Cardiac muscle cell (in vitro differentiated cells and primary cell): ENCODE measurements at regions not wholly inside any gene's neighbourhood (a gene's known extent, or its start where the extent isn't known, plus 50 kb on each side); places are given as distances from the start of the nearest gene placed in this dataset.

Source experiments
- DNase-seq, 2 donors: peaks; one replicate each; pipeline versions ENCODE4 v3.0.0 to v3.0.0-alpha.2; 2010 to 2017; ENCODE audit warnings: low read depth in 1 of 2, low spot score in 1 of 2
- H3K27ac ChIP-seq: fragments of 200-600 bp; sonication (generic); 2 replicates; pipeline ENCODE4 v1.5.1; 2016
- H3K27me3 ChIP-seq: fragments of 200-600 bp; sonication (generic); 2 replicates; pipeline ENCODE4 v1.6.0; 2016; ENCODE audit warnings: control low read depth
- H3K36me3 ChIP-seq: fragments of 200-600 bp; sonication (generic); 2 replicates; pipeline ENCODE4 v1.5.1; 2016; ENCODE audit warnings: control low read depth
- H3K4me1 ChIP-seq: fragments of 200-600 bp; sonication (generic); 2 replicates; pipeline ENCODE4 v1.8.1; 2017; ENCODE audit warnings: low read depth, mild to moderate bottlenecking, mixed run types
- H3K4me3 ChIP-seq: fragments of 200-600 bp; sonication (generic); 2 replicates; pipeline ENCODE4 v1.5.1; 2016; ENCODE audit warnings: mild to moderate bottlenecking
- H3K9me3 ChIP-seq: fragments of 200-600 bp; sonication (generic); 2 replicates; pipeline ENCODE4 v1.5.1; 2017; ENCODE audit warnings: low read depth, mild to moderate bottlenecking, control low read depth
- CTCF ChIP-seq: IDR thresholded peaks from 2 replicates; pipeline ENCODE4 v1.5.1; 2012; ENCODE audit warnings: low read depth, mild to moderate bottlenecking, low read length

DNA sequence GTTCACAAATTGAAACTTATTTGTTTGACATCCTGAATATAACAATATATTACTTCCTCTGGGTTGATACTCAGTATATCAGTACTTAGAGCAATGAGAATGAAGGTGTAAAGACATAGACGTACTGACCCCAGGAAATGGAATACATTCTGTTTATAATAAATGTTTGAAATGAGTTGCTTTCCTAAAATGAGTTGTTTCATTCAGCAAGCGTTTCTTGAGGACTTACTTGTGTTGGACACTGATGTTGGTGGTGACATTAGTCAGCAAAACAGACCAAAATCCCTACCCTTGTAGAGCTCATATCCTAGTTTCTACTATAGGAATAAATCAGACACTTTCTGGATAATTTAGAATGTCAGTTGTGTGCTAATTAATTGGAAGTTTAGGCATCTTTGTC, 184.3 kb downstream of the ZDHHC21 start:
- Histone ChIP-seq H3K4me3 (no peak overlapping the region), H3K27ac (no peak overlapping the region), H3K9me3 (no peaks in the 10 kb centered on the region), H3K4me1 (no peaks in the 10 kb centered on the region), H3K27me3 (no peaks in the 10 kb centered on the region), H3K36me3 (no peaks in the 10 kb centered on the region)
- no peak for DNase-seq
- no peak for TF ChIP-seq CTCF

DNA sequence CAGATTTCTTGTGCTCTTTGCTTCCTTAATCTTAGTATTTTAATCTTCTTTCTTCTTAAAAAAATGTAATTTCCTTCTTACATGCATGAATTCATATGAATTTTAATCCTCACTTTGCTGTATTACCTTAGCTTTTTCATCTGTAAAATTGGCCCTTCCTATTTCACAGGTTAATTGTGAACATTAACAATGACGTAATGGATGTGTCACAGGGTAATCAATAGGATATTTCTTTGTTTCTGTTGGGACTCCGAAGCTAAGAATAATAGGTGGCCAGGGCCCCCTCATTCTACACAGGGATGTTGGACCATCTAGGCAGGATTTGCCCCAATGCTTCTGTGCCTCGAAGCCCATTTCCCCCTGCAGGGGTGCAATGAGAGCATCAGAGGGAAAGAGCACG, 187.4 kb upstream of the NFIB start:
- Histone ChIP-seq H3K27me3 (no peaks in the 10 kb centered on the region), H3K9me3 (no peaks in the 10 kb centered on the region), H3K27ac (no peak overlapping the region), H3K4me1 (no peaks in the 10 kb centered on the region), H3K36me3 (no peaks in the 10 kb centered on the region), H3K4me3 (no peak overlapping the region)
- no peak for DNase-seq
- no peak for TF ChIP-seq CTCF

DNA sequence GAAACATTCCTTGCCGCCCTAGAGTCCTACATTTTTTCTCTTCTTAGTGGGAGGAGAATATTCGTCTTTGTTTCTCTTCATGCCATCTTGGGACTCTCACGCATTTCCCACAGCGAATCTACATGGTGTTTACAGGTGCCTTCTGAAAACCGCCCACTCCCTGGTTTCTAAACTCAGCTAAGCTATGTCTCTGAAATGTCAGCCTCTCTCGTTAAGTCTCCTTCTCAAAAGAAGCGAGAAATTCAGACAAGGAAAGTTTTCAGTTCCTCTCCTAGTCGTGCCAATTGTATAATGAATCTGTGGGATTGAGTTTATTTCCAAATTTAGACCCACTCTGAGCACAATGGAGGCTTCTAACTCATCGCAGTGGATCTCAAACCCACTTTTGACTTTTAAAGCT, 186.8 kb upstream of the NFIB start:
- no peaks in the 10 kb centered on the region for H3K36me3 ChIP-seq
- H3K27me3 ChIP-seq, result no peaks in the 10 kb centered on the region
- no peaks in the 10 kb centered on the region for H3K9me3 ChIP-seq
- DNase-seq, result no peak
- no peak for TF ChIP-seq CTCF
- H3K4me1 ChIP-seq, result no peaks in the 10 kb centered on the region
- no peak overlapping the region for H3K27ac ChIP-seq
- no peak overlapping the region for H3K4me3 ChIP-seq

DNA sequence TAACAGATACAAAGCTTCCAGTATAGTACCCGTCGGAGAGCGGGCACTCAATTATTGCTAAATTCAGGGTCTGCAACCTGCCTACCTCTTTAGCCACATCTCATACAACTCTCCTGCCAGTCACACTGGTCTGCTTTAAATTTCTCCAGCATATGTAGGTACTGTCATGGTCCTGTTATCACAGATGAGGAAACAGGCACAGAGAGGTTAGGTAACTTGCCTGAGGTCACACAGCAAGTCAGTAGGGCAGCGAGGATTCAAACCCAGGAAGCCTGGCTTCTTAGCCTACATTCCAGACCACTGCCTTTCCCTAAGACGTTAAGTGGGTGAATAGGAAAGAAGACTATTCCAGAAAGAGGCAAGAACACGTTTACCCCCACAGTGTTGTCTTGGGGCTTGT, 186.0 kb upstream of the NFIB start:
- no peaks in the 10 kb centered on the region for H3K27me3 ChIP-seq
- no peaks in the 10 kb centered on the region for H3K36me3 ChIP-seq
- H3K9me3 ChIP-seq, result no peaks in the 10 kb centered on the region
- H3K4me3 ChIP-seq, result no peak overlapping the region
- H3K4me1 ChIP-seq, result no peaks in the 10 kb centered on the region
- no peak overlapping the region for H3K27ac ChIP-seq
- no peak for TF ChIP-seq CTCF
- no peak for DNase-seq

DNA sequence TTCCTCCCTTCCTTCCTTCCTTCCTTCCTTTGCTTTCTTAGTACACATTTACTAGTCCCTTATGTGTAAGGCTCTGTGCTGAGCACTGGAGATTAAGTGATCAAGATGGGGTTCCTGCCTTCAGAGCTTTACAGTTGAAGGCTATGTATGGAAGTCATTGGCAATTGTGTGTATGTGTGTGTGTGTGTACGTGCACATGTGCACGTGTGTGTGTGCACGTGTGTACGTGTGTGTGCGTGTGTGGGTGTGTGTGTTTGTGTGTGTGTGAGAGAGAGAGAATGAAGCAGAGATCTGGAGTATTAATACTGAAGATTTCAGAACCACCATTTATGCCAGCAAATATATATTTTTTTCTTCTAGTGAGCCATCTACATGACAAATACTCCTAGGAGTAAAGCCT, 184.9 kb upstream of the NFIB start:
- no peaks in the 10 kb centered on the region for H3K27me3 ChIP-seq
- no peaks in the 10 kb centered on the region for H3K4me1 ChIP-seq
- no peaks in the 10 kb centered on the region for H3K9me3 ChIP-seq
- no peak for DNase-seq
- H3K27ac ChIP-seq, result no peak overlapping the region
- no peak for TF ChIP-seq CTCF
- no peaks in the 10 kb centered on the region for H3K36me3 ChIP-seq
- no peak overlapping the region for H3K4me3 ChIP-seq

- Histone ChIP-seq H3K27ac (no peak overlapping the region), H3K4me1 (no peaks in the 10 kb centered on the region), H3K9me3 (no peaks in the 10 kb centered on the region), H3K4me3 (no peak overlapping the region), H3K36me3 (no peaks in the 10 kb centered on the region), H3K27me3 (no peaks in the 10 kb centered on the region)
- no peak for DNase-seq
- TF ChIP-seq CTCF, result no peak
Measured at GRCh38 chr9:14497476-14497875, 183.5 kb upstream of the NFIB start.
